ENCODE measurements at regions not wholly inside any gene's neighbourhood (a gene's known extent, or its start where the extent isn't known, plus 50 kb on each side); places are given as distances from the start of the nearest gene placed in this dataset.
A peak's percentile ranks its signal among the peaks of the same experiment; 100 is the strongest.

- TF ChIP-seq ZFP1 (CRISPR knock-in tag; IDR thresholded peaks at IDR 0.05) (no peak), ZNF354B (CRISPR knock-in tag; IDR thresholded peaks at IDR 0.05) (no peak), CREM (IDR thresholded peaks at IDR 0.05) (no peak), CREM (CRISPR knock-in tag; IDR thresholded peaks at IDR 0.05) (no peak), HOXA5 (CRISPR knock-in tag; IDR thresholded peaks at IDR 0.05) (peak; percentile 76; the same call in 1 of the 2 replicates), RERE (CRISPR knock-in tag; IDR thresholded peaks at IDR 0.05; ENCODE audit: low read depth) (no peak), ZFX (CRISPR knock-in tag; IDR thresholded peaks at IDR 0.05; ENCODE audit: low read depth) (0 out of 2 replicates have a peak, but pooled peaks have one; percentile 7), TRIM24 (CRISPR knock-in tag; IDR thresholded peaks at IDR 0.05) (no peak), NR1H2 (CRISPR knock-in tag; IDR thresholded peaks at IDR 0.05; ENCODE audit: borderline replicate concordance, low read depth) (no peak), SATB2 (CRISPR knock-in tag; IDR thresholded peaks at IDR 0.05) (no peak), SAP130 (CRISPR knock-in tag; IDR thresholded peaks at IDR 0.05; ENCODE audit: low read depth) (peak; percentile 57; the same call in 1 of the 2 replicates), TCF12 (IDR thresholded peaks at IDR 0.05) (no peak), TCF12 (CRISPR knock-in tag; IDR thresholded peaks at IDR 0.05) (no peak), ZBTB25 (CRISPR knock-in tag; IDR thresholded peaks at IDR 0.05) (peak; percentile 64), CREBL2 (CRISPR knock-in tag; IDR thresholded peaks at IDR 0.05; ENCODE audit: borderline replicate concordance) (no peak), ZNF878 (CRISPR knock-in tag; IDR thresholded peaks at IDR 0.05) (0 out of 2 replicates have a peak, but pooled peaks have one; percentile 33), AKNA (CRISPR knock-in tag; IDR thresholded peaks at IDR 0.05; ENCODE audit: borderline replicate concordance) (no peak), SMAD3 (CRISPR knock-in tag; IDR thresholded peaks at IDR 0.05) (peak; percentile 63; the same call in 1 of the 2 replicates)
Observed at GRCh38 chr6:27791182-27791943, 120.8 kb downstream of the OR2B2 start (continued).

Measured in HepG2 (cell line).